ENCODE measurements at regions not wholly inside any gene's neighbourhood (a gene's known extent, or its start where the extent isn't known, plus 50 kb on each side); places are given as distances from the start of the nearest gene placed in this dataset.
A peak's percentile ranks its signal among the peaks of the same experiment; 100 is the strongest.

DNA sequence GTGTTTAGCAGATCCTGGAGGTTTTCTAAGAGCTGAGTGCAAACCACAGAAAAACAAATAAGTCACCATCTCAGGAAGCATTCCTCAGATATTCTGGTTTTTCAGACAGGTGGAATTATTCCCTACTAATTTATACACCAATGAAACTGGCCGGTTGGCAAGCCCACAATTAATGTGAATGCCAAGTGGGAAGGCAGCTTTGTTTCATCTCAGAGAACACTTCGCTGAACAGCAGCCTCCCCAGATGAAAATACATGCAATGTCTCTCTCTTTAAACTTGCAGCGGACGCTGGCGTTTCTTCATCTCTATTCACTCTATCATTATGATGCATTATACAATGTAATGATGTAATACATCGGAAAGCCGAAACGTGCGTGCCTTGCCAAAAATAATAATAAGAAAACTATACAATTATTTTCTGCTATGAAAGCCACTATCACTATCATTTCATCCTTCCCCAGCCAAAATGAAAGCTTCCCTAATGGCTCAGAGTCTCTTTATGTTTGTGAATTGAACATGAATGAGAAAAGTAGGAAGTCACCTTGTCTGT is 649.4 kb downstream of the BCL11A start:
- DNase-seq: no peak

DNA sequence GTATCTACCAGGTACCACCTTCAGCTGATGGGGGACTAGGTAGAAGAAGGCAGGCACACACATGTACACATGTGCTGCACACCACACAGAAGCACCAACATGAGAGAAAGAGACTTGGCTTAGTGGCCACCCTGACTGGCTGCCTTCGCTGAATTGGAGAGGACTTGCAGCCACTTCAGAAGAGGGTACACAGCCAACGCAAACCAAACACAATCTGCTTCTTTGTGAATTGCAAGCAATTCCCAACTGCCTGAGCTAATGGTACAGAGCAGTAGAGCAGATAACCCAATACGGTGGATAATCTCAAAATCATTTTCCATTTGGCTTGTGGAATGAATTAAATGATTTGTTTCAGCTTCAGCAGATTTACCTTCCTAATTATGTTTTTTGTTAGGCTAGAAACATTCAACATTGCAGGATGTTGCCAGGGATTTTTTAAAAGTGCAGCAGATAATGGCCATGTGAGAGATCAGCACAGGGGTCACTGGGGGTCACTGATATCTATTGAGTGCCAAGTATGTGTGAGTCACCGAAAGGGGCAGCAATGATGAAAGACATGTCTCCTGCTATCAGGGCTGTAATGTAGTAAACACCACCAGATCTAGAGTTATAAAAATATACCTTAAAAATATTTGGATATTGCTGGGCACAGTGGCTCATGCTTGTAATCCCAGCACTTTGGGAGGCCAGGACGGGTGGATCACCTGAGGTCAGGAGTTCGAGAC is 652.6 kb downstream of the BCL11A start:
- DNase-seq: no peak

DNA sequence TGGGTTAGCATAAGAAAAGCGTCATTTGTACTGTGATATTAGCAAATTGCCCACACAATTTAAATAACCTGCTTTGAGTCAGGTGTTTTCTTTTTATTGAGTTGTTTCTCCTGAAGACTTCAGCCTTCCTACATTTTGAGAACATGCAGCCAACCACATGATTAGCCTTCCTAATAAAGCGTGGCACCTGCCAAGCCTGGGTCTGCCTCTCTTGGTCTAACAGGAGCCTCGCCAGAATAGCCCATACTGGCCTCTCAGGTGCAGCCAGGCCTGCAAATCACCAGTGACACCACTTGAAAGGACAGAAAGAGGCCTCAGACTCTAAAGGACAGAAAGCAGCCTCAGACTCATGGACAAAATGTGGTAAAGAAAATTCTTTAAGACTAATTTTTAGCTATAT is 653.8 kb downstream of the BCL11A start:
- no peak for DNase-seq

DNA sequence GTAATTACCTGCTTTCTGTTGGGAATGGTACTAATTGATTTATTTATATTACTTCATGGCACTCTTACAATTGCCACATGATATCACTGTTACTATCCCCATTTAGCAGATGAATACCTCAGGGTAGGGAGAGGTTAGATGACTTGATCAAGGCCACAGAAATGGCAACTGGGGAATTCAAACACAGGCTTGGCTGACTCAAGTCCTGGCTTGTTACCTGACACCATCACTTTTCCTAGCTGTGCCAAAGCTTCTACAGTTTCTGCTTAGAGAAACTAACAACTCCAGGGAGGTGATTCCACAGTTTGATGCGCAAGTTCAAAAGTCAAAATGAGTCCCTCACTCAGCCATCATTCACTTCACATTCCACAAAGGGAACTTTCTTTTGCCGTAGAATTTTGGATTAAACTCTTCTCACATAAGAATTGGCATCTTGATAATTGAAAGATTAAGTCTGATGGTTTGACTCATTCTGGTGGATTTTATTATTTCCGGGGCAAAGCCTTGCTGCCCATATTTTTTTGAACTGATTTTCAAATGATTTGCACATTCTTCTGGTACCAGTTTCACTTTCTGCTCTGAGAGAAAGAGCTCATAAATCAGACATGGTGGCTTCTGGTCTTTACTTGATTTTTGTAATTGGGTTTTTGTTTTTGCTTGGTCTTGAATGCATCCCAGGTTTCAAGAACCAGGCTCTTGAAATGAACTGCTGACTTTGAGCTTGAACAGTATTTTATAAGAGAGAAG is 656.8 kb downstream of the BCL11A start:
- DNase-seq: no peak

DNA sequence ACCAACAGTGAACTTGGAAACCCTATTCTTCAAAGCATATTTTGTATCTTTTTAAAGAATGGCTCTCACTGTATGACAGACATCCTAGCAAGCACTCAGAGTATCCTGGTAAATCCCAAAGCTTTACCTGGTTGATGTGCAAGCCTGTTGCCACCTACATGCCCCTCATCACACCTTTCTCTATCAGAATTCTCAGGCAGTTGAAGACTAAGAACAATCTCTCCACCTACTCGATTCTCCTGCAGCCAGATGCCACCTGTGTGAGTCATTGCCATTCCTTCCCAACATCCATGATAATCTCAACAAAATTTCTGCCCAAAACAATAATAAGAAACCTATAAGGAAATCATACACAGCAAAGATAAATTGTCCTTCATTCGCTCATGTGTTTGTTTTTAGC is 659.8 kb downstream of the BCL11A start:
- no peak for DNase-seq

DNA sequence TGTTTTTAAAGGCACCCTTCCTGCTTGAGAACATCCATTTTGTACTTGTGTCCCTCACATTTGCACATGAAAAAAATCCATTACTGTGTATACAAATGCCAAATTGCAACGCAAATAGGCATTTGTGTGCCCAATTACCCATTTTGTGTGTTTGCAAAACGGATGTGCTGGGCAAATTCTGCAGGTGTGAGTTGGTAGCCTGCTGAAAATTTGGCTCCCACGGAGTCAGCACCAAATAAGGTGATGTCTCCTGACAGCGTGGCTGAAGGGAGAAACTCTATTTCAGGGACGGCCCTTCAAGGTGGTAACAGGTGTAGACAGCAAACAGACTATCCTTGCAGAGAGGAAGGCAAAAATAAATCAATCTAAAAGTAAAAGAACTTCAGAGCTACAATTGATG is 661.1 kb downstream of the BCL11A start:
- DNase-seq: peak; percentile 47

DNA sequence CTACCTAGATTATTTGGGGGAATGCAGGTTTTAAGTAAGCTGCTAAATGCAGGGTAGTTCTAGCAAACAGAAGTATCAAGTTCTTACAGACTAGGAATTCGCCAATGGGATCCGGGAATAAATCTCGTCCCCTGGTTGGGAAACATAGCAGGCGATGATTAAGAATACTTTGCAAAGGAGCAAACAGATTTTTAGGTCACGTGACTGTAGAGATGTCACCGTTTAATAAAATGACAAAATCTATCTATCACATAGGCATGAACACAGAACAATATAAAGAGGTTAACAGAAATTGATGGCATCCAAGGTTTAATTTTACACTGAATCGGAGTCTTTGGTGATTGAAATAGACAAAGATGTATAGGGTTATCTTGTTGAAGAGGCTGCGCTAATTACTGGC is 664.1 kb downstream of the BCL11A start:
- DNase-seq: no peak

DNA sequence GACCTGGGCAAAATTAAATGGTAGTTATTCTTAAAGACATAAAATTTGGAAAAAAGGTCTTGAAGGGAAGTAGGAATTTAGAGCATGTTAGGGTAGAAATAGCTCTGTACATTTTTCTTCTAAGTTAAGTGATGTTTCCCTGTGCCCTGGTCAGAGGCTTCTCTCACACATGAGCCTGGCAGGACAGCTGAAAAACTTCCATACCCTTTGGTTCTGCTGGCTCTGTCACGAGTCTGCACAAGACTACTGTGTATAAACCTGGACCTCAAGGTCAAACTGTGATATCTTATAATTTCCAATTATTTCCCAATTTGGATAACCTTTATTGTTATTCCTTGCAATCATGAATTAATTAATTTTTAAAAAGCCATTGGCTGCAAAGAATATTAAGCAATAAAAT is 664.7 kb downstream of the BCL11A start:
- no peak for DNase-seq

DNA sequence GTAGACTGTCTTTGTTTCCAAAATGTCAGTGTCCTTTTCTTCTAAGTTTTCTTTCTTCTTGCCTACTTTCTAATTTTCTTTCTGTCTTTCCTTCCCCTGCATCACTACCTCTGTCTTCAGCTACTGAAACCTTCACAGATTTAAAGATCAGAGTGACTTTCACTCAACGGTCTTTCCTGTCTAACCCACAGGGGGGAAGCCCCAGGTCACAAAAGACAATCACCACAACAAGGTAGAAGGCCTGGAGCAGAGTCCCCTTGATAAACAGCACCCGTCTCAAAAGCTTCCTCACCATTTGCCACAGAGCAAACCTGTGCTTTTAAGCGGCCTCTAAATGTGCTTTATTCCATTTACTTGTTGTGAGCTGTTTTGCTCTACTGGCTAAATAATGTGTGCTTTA is 665.4 kb downstream of the BCL11A start:
- no peak for DNase-seq

GRCh38 chr2:59887366-59887765 is 666.1 kb downstream of the BCL11A start:
- no peak for DNase-seq

DNA sequence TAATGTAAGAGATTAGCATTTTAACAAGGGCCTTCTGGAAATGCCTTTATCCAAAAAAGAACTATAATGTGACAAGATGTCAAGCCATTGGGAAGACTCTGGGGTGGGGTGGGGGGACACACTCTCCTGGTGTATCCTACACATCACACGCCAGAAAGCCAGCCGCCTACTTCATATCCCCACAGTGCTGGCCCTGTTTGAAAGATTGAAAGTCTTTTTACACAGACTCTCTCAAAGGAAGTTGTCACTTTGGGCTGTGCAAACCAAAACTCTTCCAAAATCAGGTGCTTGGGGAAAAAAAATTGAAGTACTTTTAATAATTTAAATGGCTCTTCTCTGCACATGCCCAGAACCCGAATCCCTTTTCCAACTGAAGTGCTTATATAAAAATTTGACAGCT is 666.7 kb downstream of the BCL11A start:
- DNase-seq: no peak

DNA sequence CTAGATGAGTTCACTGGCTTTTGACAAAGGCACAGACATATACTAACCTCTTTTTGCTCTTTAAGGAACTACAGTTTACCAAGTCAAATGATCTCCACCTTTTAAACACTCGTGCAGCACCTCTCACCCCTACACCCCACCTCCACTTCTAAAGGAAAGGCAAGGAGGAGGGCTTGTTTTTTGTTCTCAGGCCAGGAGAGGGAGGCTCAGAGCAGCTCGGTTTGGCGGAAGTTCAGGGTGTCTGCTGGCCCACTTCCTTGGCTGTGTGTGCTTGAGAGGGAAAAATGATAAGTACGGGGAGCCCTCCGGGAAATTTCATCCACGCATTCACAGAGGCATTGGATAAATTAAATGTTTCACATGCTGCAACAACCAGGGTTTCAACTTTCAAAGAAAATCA is 667.9 kb downstream of the BCL11A start:
- DNase-seq: no peak

DNA sequence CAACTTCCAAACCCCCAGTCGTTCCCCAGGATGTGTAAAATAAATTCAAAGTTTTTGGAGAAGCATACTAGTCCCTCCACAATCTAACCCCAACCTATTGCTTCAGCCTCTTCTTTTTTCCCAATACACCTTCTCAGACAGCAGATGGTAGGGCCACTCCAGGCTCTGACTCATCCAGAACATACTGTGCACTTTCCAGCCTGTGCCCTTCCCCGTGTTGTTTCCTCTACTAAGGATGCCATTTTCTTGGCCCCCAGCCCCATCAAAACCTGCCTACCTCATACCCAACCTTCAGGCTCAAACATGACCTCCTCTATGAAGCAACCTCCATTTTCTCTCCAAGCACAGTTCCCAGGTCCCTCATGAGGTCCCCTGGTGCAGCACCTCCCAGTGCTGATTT is 669.3 kb downstream of the BCL11A start:
- no peak for DNase-seq

DNA sequence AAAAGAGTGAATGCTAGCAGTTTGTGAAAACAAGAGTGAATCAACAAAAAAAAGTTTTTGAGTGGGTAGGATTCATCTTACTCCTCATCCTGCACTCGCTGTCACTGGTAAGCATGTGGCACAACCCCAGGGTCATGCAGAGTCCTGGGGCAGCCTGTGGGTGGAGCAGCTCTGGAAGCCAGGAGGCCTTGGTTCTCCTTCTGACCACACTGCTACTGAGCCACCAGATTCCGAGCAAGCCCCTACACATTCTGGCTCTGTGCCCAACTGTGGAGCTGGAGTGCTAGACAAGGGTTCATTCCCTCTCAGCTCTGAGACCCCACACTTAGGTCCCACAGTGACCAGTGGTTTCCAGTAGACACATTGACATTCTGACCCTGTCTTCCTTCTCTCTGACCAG is 670.6 kb downstream of the BCL11A start:
- no peak for DNase-seq

GRCh38 chr2:59882279-59882678 is 671.2 kb downstream of the BCL11A start:
- DNase-seq: no peak

DNA sequence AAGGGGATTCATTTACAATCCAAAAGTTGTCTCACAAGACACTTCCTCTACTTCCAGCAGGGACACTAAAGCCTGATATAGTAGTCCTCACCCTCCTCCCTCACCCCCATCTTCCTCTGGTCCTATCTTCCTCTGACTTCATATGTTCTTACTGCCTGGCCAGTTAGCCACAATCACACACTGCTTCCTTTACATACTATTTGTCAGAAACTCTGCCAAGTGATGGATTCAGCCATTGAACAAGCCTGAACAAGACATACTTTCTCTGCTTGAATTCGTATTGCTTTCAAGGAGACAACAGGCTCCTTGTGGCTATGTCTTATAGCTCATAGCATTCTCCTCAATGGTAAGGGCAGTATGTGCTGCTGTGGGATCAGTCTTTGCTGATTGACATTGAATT is 672.2 kb downstream of the BCL11A start:
- no peak for DNase-seq

GRCh38 chr2:59879700-59880131 is 673.7 kb downstream of the BCL11A start:
- no peak for DNase-seq

GRCh38 chr2:59875836-59876235 is 677.6 kb downstream of the BCL11A start:
- no peak for DNase-seq

DNA sequence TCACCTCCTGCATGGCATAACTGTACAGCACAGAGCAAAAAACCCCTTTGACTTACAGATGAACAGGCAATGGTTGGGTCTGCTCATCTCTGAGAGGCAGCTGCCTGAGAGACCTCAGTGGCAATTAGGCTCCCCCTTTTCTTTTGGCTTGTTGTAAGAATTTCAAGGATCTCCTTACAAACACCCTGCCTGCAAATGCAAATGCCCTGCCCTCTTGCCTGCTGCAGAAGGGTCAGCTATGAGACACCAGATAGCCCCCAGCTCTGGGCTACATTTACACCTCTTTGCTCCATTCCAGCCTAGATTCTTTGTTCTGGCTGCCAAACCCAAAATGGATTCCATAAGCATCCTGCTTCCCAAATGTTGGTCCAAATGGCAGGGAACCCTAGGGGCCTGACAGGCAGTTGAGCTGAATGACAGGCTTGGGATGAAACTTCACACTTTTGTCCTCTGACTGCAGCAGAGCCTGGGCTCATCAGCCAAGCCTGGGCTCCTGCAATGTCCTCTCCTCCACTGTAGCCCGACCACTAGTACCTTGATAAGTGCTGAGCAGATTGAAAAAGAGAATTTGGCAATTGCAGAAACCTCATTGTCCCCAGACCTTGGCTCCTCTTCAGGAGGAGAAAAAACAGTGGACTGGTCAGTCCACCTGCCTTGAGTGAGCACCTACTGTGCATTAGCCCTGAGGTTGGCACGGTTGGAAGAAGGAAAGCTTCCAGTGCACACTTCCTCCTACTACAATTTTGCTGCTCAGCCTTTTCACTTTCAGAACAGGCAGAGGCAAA is 678.3 kb downstream of the BCL11A start:
- DNase-seq: no peak

DNA sequence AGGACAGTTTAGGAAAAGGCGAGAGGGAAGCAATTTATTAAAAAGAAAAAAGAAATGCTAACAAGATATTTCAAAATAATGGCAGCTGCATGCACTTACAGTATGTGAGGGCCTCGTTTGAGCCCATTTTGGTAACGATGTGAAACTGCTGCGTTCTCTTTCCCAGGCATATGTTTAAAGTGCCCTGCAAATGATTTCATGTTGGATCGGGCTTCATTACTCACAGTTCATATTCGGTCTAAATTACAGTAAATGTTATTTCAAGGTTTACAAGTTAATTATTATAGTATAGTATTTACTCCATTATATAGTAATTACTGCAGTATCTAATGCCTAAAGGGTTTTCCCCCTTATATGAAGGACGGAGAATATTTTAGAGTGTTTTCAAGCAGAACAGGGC is 679.1 kb downstream of the BCL11A start:
- DNase-seq: no peak

- DNase-seq: no peak
Observed at GRCh38 chr2:59871830-59872229, 681.6 kb downstream of the BCL11A start.

GRCh38 chr2:59868981-59869380 is 684.5 kb downstream of the BCL11A start:
- DNase-seq: no peak

DNA sequence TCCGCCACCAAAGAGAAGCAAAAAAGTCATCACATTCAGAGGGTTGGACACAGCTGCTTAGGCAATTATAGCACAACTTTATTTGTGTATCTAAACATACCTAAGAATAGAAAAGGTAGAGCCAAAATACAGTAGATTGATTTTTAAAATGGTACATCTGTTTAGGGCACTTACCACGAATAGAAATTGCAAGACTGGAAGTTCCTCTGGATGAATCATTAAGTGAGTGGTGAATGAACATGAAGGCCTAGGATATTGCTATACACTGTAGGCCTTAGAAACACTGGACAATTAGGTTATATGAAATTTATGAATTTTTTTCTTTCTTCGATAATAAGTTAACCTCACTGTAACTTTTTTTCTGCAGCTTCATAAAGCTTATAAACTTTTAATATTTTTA is 687.0 kb downstream of the BCL11A start:
- no peak for DNase-seq

DNA sequence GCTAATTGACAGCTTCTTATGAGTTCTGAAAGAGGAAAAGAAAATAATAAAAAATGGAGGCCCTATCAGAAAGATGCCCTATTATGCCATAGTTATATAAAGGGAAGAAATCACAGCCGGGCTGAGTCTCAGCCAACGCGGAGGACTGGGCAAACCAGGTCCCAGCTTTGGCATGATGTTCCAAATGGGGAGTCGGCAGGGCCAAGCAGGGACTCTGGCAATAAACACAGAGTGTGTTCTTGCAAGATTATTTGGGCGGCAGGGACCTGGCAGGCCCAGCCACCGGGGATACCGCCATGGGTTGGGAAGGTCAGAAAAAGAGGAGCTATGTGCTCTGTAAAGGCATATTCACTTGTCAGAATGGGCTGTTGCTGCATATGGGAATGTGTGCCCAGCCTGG is 694.9 kb downstream of the BCL11A start:
- no peak for DNase-seq
